ENCODE measurements at regions not wholly inside any gene's neighbourhood (a gene's known extent, or its start where the extent isn't known, plus 50 kb on each side); places are given as distances from the start of the nearest gene placed in this dataset.

GRCh38 chr6:44058617-44059358 lies 68.5 kb downstream of the MRPL14 start:
- POLR2A ChIA-PET (ENCODE audit: unreplicated experiment) = interaction anchor here (0.6 to 0.9 kb wide), 4 partner anchors 10 to 363 kb away, joined by 3 to 11 read pairs (median 4); no protein-coding TSS in a partner anchor
- no peak overlapping the region for H2AFZ ChIP-seq

GRCh38 chr6:44057931-44058616 lies 69.2 kb downstream of the MRPL14 start:
- H3K9me3 ChIP-seq (ENCODE audit: insufficient read depth, low read depth) = no peaks in the 10 kb centered on the region
- H3K27ac ChIP-seq = peak overlapping the region; percentile 95
- H3K36me3 ChIP-seq (ENCODE audit: low read depth) = peaks cover 5% of the 10 kb centered on the region; the same call in 1 of the 2 replicates
- no peaks in the 10 kb centered on the region for H3K9me2 ChIP-seq (ENCODE audit: insufficient read depth)
- CTCF ChIA-PET = interaction anchor here (0.8 kb wide), 1 partner anchor 202 kb away, joined by 3 read pairs; no protein-coding TSS in a partner anchor
- TF ChIP-seq CTCF (conservative IDR thresholded peaks at IDR 0.05) (no peak), EZH2 (IDR thresholded peaks at IDR 0.05; ENCODE audit: low read depth) (no peak)
- no peaks in the 10 kb centered on the region for H4K20me1 ChIP-seq (ENCODE audit: insufficient read depth)
- H3K4me2 ChIP-seq = peak overlapping the region; percentile 49
- POLR2A ChIA-PET (ENCODE audit: unreplicated experiment) = interaction anchor here (0.5 to 0.9 kb wide), 4 partner anchors 15 to 363 kb away, joined by 3 to 11 read pairs (median 4); no protein-coding TSS in a partner anchor
- DNase-seq = no peak
- H3K79me2 ChIP-seq (ENCODE audit: low read depth) = 0 out of 2 replicates have a peak, but pooled peaks cover 19% of the 10 kb centered on the region
- intact Hi-C loops (cut with micrococcal nuclease; ENCODE audit: unreplicated experiment) = loop anchor here (1.0 to 5.0 kb wide), 4 partner anchors 15 to 131 kb away; no protein-coding TSS in a partner anchor
- peaks cover 67% of the 10 kb centered on the region for H3F3A ChIP-seq (ENCODE audit: insufficient read depth, low read depth)
- no peak overlapping the region for H3K4me3 ChIP-seq
- no peaks in the 10 kb centered on the region for H3K27me3 ChIP-seq (ENCODE audit: insufficient read depth, low read depth)
- no TSS peak for BruUV-seq (replicated peaks)
- H3K4me1 ChIP-seq (replicated peaks; ENCODE audit: insufficient read depth) = peaks cover 93% of the 10 kb centered on the region
- no peak overlapping the region for H2AFZ ChIP-seq

More at GRCh38 chr6:44058617-44059358, 68.5 kb downstream of the MRPL14 start:
- H3K4me1 ChIP-seq (replicated peaks; ENCODE audit: insufficient read depth) = peaks cover 86% of the 10 kb centered on the region
- 0 out of 2 replicates have a peak, but pooled peaks cover 19% of the 10 kb centered on the region for H3K79me2 ChIP-seq (ENCODE audit: low read depth)
- DNase-seq = peak; percentile 89 to 99
- peak overlapping the region; percentile 25; the same call in 1 of the 2 replicates for H3K4me3 ChIP-seq
- intact Hi-C loops (cut with micrococcal nuclease; ENCODE audit: unreplicated experiment) = loop anchor here (1.0 to 5.0 kb wide), 4 partner anchors 15 to 131 kb away; no protein-coding TSS in a partner anchor
- H3K4me2 ChIP-seq = peak overlapping the region; percentile 79
- BruUV-seq (replicated peaks) = TSS peak; percentile 84
- peaks cover 60% of the 10 kb centered on the region for H3F3A ChIP-seq (ENCODE audit: insufficient read depth, low read depth)
- H3K9me3 ChIP-seq (ENCODE audit: insufficient read depth, low read depth) = no peaks in the 10 kb centered on the region
- peak overlapping the region; percentile 95 for H3K27ac ChIP-seq
- CTCF ChIA-PET = interaction anchor here (0.8 to 1.2 kb wide), 2 partner anchors 25 to 203 kb away, joined by 3 read pairs; no protein-coding TSS in a partner anchor
- H3K9me2 ChIP-seq (ENCODE audit: insufficient read depth) = no peaks in the 10 kb centered on the region
- no peaks in the 10 kb centered on the region for H4K20me1 ChIP-seq (ENCODE audit: insufficient read depth)
- TF ChIP-seq EZH2 (IDR thresholded peaks at IDR 0.05; ENCODE audit: low read depth) (no peak), CTCF (conservative IDR thresholded peaks at IDR 0.05) (no peak)
- no peaks in the 10 kb centered on the region for H3K27me3 ChIP-seq (ENCODE audit: insufficient read depth, low read depth)
- peaks cover 5% of the 10 kb centered on the region; the same call in 1 of the 2 replicates for H3K36me3 ChIP-seq (ENCODE audit: low read depth)

Data from PC-9 (cell line).